ENCODE measurements at regions not wholly inside any gene's neighbourhood (a gene's known extent, or its start where the extent isn't known, plus 50 kb on each side); places are given as distances from the start of the nearest gene placed in this dataset.
"Not testable (repeated sequence)": the region's sequence is repeated elsewhere in the genome, so short reads cannot be mapped to it uniquely, and the experiment has no call there.

- DNase-seq: no peak
These were observed 55.0 kb upstream of the CXXC4 start for GRCh38 chr4:104549736-104550135.

- DNase-seq: no peak
These were observed 64.8 kb upstream of the CXXC4 start for GRCh38 chr4:104559502-104559901.

- DNase-seq: no peak
These were observed 76.6 kb upstream of the CXXC4 start for GRCh38 chr4:104571341-104571740.

GRCh38 chr4:104574371-104574770 lies 79.7 kb upstream of the CXXC4 start:
- no peak for DNase-seq

- no peak for DNase-seq
These were observed 80.6 kb upstream of the CXXC4 start for GRCh38 chr4:104575278-104575677.

- no peak for DNase-seq
These were observed 82.7 kb upstream of the CXXC4 start for GRCh38 chr4:104577405-104577804.

- not testable (repeated sequence) for DNase-seq
These were observed 86.8 kb upstream of the CXXC4 start for GRCh38 chr4:104581476-104581875.

- not testable (repeated sequence) for DNase-seq
These were observed 87.4 kb upstream of the CXXC4 start for GRCh38 chr4:104582056-104582455.

- DNase-seq: no peak
These were observed 94.7 kb upstream of the CXXC4 start for GRCh38 chr4:104589264-104589868.

GRCh38 chr4:104591510-104591911 lies 96.8 kb upstream of the CXXC4 start:
- peak; percentile 83 for DNase-seq

GRCh38 chr4:104592183-104592582 lies 97.5 kb upstream of the CXXC4 start:
- peak; percentile 37 for DNase-seq

- DNase-seq: peak; percentile 30
These were observed 98.3 kb upstream of the CXXC4 start for GRCh38 chr4:104593019-104593418.

GRCh38 chr4:104596189-104596588 lies 101.5 kb upstream of the CXXC4 start:
- DNase-seq: no peak

GRCh38 chr4:104615496-104615895 lies 120.8 kb upstream of the CXXC4 start:
- no peak for DNase-seq

GRCh38 chr4:104615926-104616325 lies 121.2 kb upstream of the CXXC4 start:
- DNase-seq: no peak

GRCh38 chr4:104616401-104616820 lies 121.7 kb upstream of the CXXC4 start:
- peak; percentile 11 for DNase-seq

GRCh38 chr4:104625706-104626105 lies 131.0 kb upstream of the CXXC4 start:
- no peak for DNase-seq

GRCh38 chr4:104629601-104630000 lies 134.9 kb upstream of the CXXC4 start:
- DNase-seq: no peak

- no peak for DNase-seq
These were observed 135.6 kb upstream of the CXXC4 start for GRCh38 chr4:104630272-104630671.

GRCh38 chr4:104631000-104631399 lies 136.3 kb upstream of the CXXC4 start:
- DNase-seq: no peak

- peak; percentile 81 for DNase-seq
These were observed 146.7 kb upstream of the CXXC4 start for GRCh38 chr4:104641418-104641817.

- DNase-seq: no peak
These were observed 147.8 kb upstream of the CXXC4 start for GRCh38 chr4:104642521-104642920.

- no peak for DNase-seq
These were observed 149.1 kb upstream of the CXXC4 start for GRCh38 chr4:104643805-104644204.

GRCh38 chr4:104649631-104650030 lies 154.9 kb upstream of the CXXC4 start:
- no peak for DNase-seq

GRCh38 chr4:104662269-104662668 lies 167.6 kb upstream of the CXXC4 start:
- DNase-seq: not testable (repeated sequence)

Data from eye (tissue), 1 donor.